Subcutaneous abdominal adipose tissue (tissue), 5 donors: ENCODE measurements at regions not wholly inside any gene's neighbourhood (a gene's known extent, or its start where the extent isn't known, plus 50 kb on each side); places are given as distances from the start of the nearest gene placed in this dataset.

ENCODE experiments used
- H3K27ac ChIP-seq: one replicate; pipeline ENCODE4 v1.7.0; 2013; ENCODE audit warnings: low read depth, mild to moderate bottlenecking, inconsistent platforms, low read length, moderate library complexity
- H3K27me3 ChIP-seq, 5 donors: one replicate each; pipeline ENCODE4 v1.7.0; 2013; ENCODE audit warnings: low read length in 5 of 5, inconsistent platforms in 1 of 5; ENCODE audit not compliant: control insufficient read depth in 5 of 5, insufficient read depth in 4 of 5
- H3K36me3 ChIP-seq, 5 donors: one replicate each; pipeline ENCODE4 v1.7.0; 2013; ENCODE audit warnings: low read length in 5 of 5; ENCODE audit not compliant: control insufficient read depth in 5 of 5, insufficient read depth in 5 of 5
- H3K4me1 ChIP-seq, 5 donors: one replicate each; pipeline ENCODE4 v1.7.0; 2013; ENCODE audit warnings: low read length in 5 of 5, mild to moderate bottlenecking in 3 of 5, moderate library complexity in 1 of 5; ENCODE audit not compliant: control insufficient read depth in 5 of 5, insufficient read depth in 5 of 5
- H3K4me3 ChIP-seq, 5 donors: one replicate each; pipeline ENCODE4 v1.7.0; 2013; ENCODE audit warnings: low read length in 5 of 5, low read depth in 1 of 5
- H3K9ac ChIP-seq, 5 donors: one replicate each; pipeline ENCODE4 v1.7.0; 2013; ENCODE audit warnings: low read length in 5 of 5, mild to moderate bottlenecking in 4 of 5, moderate library complexity in 3 of 5
- H3K9me3 ChIP-seq, 5 donors: one replicate each; pipeline ENCODE4 v1.7.0; 2013; ENCODE audit warnings: low read length in 5 of 5; ENCODE audit not compliant: control insufficient read depth in 5 of 5
- donor health status: healthy.
- donor health status: healthy.
- donor health status: healthy.
- donor health status: healthy.
- donor health status: healthy.

GRCh38 chr4:89562746-89563145, 255.1 kb upstream of the GPRIN3 start:
- Histone ChIP-seq H3K4me3 (no peak overlapping the region), H3K9ac (no peak overlapping the region), H3K27me3 (no peaks in the 10 kb centered on the region), H3K9me3 (no peaks in the 10 kb centered on the region), H3K36me3 (no peaks in the 10 kb centered on the region), H3K4me1 (no peaks in the 10 kb centered on the region), H3K27ac (no peak overlapping the region)

DNA sequence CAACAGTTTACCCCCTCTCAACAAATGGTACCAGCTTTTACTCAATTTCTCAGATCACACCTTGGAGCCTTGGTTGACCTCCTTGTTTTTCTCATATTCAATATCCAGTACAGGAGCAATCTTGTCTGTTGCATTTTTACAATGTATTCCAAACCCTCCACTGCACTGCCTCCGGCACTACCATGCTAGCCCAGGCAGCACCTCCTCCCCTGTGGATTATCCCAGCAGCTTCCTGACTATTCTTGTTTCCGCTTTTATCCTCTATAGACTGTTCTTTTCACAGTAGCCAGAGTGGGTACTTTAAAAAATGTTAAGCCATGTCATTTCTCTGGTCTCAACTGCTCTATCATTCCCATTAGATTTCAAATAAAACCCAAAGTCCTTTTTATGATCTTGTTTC, 253.4 kb upstream of the GPRIN3 start:
- Histone ChIP-seq H3K36me3 (no peaks in the 10 kb centered on the region), H3K9ac (no peak overlapping the region), H3K4me1 (no peaks in the 10 kb centered on the region), H3K27me3 (no peaks in the 10 kb centered on the region), H3K4me3 (no peak overlapping the region), H3K27ac (no peak overlapping the region), H3K9me3 (no peaks in the 10 kb centered on the region)

DNA sequence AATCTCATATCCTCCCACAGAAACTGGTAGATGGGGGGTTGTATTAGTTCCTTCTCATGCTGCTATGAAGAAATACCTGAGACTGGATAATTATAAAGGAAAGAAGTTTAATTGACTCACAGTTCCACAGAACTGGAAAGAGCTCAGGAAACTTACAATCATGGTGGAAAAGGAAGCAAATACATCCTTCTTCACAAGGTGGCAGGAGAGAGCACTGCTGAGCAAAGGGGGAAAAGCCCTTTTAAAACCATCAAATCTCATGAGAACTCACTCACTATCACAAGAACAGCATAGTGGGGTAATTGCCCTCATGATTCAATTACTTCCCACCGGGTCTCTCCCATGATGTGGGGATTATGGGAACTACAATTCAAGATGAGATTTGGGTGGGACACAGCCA, 250.5 kb upstream of the GPRIN3 start:
- no peak overlapping the region for H3K9ac ChIP-seq
- H3K4me3 ChIP-seq = no peak overlapping the region
- no peaks in the 10 kb centered on the region for H3K27me3 ChIP-seq
- no peaks in the 10 kb centered on the region for H3K4me1 ChIP-seq
- H3K9me3 ChIP-seq = no peaks in the 10 kb centered on the region
- H3K27ac ChIP-seq = no peak overlapping the region
- H3K36me3 ChIP-seq = no peaks in the 10 kb centered on the region

- H3K27ac ChIP-seq = no peak overlapping the region
- H3K9ac ChIP-seq = no peak overlapping the region
- H3K36me3 ChIP-seq = no peaks in the 10 kb centered on the region
- no peaks in the 10 kb centered on the region for H3K27me3 ChIP-seq
- H3K4me3 ChIP-seq = no peak overlapping the region
- H3K4me1 ChIP-seq = no peaks in the 10 kb centered on the region
- H3K9me3 ChIP-seq = no peaks in the 10 kb centered on the region
These were observed 249.2 kb upstream of the GPRIN3 start for GRCh38 chr4:89556601-89557305.

GRCh38 chr4:89551191-89551590, 243.6 kb upstream of the GPRIN3 start:
- no peaks in the 10 kb centered on the region for H3K27me3 ChIP-seq
- peaks cover 0 to 9% (median 0%) of the 10 kb centered on the region in 5 donors for H3K4me1 ChIP-seq
- H3K9me3 ChIP-seq = no peaks in the 10 kb centered on the region
- no peaks in the 10 kb centered on the region for H3K36me3 ChIP-seq
- no peak overlapping the region for H3K27ac ChIP-seq
- H3K4me3 ChIP-seq = no peak overlapping the region
- no peak overlapping the region for H3K9ac ChIP-seq

DNA sequence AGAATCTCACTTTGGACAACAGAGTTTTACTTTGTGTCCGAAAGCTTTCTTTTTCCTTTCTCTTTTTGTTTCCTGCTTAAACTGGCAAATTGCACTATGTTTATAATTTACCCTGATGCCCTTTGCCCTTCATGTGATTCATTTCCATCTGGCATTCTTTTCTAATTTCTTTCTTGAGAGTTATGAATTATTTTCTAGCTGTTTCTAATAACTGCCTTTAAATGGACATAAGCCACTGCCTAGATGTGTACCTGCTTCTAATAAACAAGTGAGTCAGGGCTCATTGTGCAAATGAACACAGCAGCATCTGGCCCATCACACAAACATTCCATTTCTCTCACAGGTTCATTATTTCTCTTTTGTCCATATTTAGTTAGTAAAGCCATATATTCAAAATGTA, 242.3 kb upstream of the GPRIN3 start:
- H3K27ac ChIP-seq = no peak overlapping the region
- H3K4me1 ChIP-seq = peaks cover 0 to 9% (median 0%) of the 10 kb centered on the region in 5 donors
- H3K9me3 ChIP-seq = peaks cover 0 to 3% (median 0%) of the 10 kb centered on the region in 5 donors
- no peaks in the 10 kb centered on the region for H3K27me3 ChIP-seq
- no peaks in the 10 kb centered on the region for H3K36me3 ChIP-seq
- no peak overlapping the region for H3K9ac ChIP-seq
- no peak overlapping the region for H3K4me3 ChIP-seq

- H3K4me1 ChIP-seq = peaks cover 0 to 4% (median 0%) of the 10 kb centered on the region in 5 donors
- no peak overlapping the region for H3K9ac ChIP-seq
- no peaks in the 10 kb centered on the region for H3K27me3 ChIP-seq
- no peaks in the 10 kb centered on the region for H3K36me3 ChIP-seq
- H3K9me3 ChIP-seq = peaks cover 0 to 3% (median 0%) of the 10 kb centered on the region in 5 donors
- no peak overlapping the region for H3K4me3 ChIP-seq
- H3K27ac ChIP-seq = no peak overlapping the region
These were observed 237.7 kb upstream of the GPRIN3 start for GRCh38 chr4:89545315-89545714.

DNA sequence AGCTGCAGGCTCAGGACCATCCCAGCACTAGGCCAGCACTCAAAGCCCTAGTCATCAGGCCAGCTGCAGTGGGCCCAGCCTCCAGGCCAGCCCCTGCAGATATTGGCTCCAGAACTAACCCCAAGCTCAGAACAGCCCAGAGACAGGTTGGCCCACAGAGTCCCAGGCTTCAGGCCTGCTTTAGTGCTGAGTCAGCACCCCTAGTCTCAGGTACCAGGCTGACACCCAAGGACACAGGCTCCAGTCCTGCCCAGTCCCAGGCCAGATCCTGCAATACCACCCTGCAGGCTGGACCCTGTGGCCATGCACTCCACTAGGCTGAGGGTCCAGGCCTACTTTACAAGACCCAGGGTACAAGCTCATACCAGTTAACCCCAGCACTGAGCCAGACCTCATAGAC, 234.4 kb upstream of the GPRIN3 start:
- H3K27ac ChIP-seq = no peak overlapping the region
- H3K36me3 ChIP-seq = no peaks in the 10 kb centered on the region
- H3K27me3 ChIP-seq = no peaks in the 10 kb centered on the region
- peaks cover 0 to 3% (median 0%) of the 10 kb centered on the region in 5 donors for H3K9me3 ChIP-seq
- no peaks in the 10 kb centered on the region for H3K4me1 ChIP-seq
- H3K4me3 ChIP-seq = no peak overlapping the region
- no peak overlapping the region for H3K9ac ChIP-seq

DNA sequence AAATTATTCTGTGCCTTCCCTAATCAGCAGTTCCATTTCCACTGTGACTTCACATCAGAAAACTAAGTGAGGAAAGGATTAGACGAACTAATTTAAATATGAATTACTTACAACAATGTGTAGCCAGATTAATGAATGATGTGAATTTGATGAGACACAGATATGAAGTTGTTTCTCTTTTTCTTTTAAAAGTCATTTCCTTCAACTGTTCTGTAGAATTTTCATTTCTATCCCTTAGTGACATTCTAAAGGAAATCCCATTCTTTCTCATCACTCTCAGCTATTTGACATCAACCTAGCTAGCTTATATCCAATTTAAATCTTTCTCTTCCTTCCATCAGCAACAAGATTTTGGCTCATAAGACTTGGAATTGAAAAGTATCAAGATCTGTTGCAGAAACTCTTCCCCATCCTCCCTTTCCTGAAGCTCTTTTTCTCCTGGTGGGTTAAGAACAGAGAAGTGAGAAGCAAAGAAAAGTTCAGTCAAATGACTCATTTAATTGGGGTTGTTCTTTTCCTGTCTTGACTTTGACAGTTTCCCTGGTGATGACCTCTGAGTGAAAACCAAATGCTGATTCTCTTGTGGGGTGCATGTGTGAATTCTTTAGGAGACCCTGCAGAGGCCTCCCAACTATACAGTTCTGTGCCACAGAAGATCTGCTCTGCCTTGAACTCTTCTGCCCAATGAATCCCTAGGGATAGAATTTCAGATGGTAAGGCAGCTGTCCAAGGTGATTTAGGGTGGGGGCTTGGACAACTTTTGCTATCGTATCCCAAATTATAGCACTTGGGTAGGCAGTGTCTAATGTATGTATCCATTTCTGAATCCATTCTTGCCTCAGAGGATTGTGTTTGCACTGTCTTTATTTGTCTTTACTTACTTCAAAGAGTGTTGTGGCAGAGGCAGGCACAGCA, 232.5 kb upstream of the GPRIN3 start:
- Histone ChIP-seq H3K9me3 (peaks cover 0 to 2% (median 0%) of the 10 kb centered on the region in 5 donors), H3K36me3 (no peaks in the 10 kb centered on the region), H3K4me1 (no peaks in the 10 kb centered on the region), H3K27ac (no peak overlapping the region), H3K27me3 (no peaks in the 10 kb centered on the region), H3K9ac (no peak overlapping the region), H3K4me3 (no peak overlapping the region)

GRCh38 chr4:89539374-89539773, 231.8 kb upstream of the GPRIN3 start:
- Histone ChIP-seq H3K4me3 (no peak overlapping the region), H3K27ac (no peak overlapping the region), H3K9ac (no peak overlapping the region), H3K27me3 (no peaks in the 10 kb centered on the region), H3K36me3 (no peaks in the 10 kb centered on the region), H3K4me1 (no peaks in the 10 kb centered on the region), H3K9me3 (no peaks in the 10 kb centered on the region)
